Omental fat pad (tissue), 3 donors: ENCODE measurements at regions not wholly inside any gene's neighbourhood (a gene's known extent, or its start where the extent isn't known, plus 50 kb on each side); places are given as distances from the start of the nearest gene placed in this dataset.

Experiments used
- ATAC-seq: fragments of 150-250 bp; one replicate; pipeline ENCODE4 v1.9.1; 2016; ENCODE audit warnings: mild to moderate bottlenecking, moderate library complexity; ENCODE audit not compliant: low FRiP score
- DNase-seq: peaks from one replicate; pipeline ENCODE4 v3.0.0-alpha.2; 2019; ENCODE audit warnings: low spot score
- CTCF ChIP-seq, 3 donors: fragments of 450-650 bp; IDR thresholded peaks; one replicate each; pipeline ENCODE4 v1.5.1; 2016 to 2017; ENCODE audit warnings: antibody characterized with exemption in 3 of 3, mild to moderate bottlenecking in 3 of 3, moderate library complexity in 2 of 3

DNA sequence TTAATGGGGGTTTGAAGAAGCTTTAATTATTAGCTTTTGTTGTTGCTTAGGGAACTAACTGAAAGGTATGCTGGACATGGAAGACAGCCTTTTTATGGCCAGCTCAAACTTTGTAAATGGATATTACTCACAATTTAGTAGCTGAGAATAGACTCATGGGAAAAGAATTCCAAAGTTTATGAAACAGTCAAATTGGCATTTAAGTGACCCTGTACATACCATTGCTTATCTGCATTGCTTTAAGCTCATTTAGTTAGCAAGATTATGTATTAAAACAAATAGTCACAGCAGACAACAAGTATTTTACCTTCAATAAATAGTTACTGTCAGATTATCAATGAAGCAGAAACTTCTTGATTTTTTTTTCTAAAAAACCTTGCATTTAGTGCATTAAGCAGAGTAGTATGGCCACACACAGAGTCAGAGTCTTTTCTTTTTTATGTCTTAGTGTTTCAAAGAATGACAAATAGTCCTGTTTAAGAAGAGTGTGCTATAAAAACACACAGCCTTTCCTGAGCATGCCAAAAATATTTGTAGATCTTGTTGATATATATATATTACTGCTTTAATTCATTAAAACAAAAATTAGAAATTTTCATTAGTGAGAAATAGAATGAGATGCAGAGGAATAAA, 102.2 kb downstream of the TTC6 start:
- no peak for TF ChIP-seq CTCF (IDR thresholded peaks at IDR 0.05)
- no peak for ATAC-seq
- DNase-seq = no peak

GRCh38 chr14:37698840-37699777, 103.7 kb downstream of the TTC6 start:
- DNase-seq = no peak
- TF ChIP-seq CTCF (IDR thresholded peaks at IDR 0.05) = no peak
- no peak for ATAC-seq

DNA sequence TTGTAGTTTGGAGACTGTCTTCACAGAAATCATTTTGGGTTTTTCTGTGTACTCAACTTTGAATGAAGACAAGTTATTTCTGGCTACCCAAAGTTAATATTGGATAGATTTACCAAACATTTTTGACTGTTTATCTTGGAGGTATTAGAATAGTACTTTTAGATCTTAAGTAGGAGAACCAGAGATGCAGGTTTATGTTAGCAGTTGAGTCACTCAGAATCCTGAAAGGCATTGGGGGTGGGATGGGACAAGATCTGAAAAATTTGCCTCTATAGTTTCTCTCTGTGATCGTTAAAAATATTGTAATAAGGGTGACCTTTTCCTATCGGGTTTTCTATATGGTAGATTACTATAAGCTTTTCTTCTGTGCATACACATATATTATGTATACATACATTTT, 112.3 kb downstream of the TTC6 start:
- ATAC-seq = no peak
- DNase-seq = no peak
- no peak for TF ChIP-seq CTCF (IDR thresholded peaks at IDR 0.05)

- no peak for DNase-seq
- ATAC-seq = no peak
- TF ChIP-seq CTCF (IDR thresholded peaks at IDR 0.05) = no peak
These were observed 113.1 kb downstream of the TTC6 start for GRCh38 chr14:37708481-37708880.

DNA sequence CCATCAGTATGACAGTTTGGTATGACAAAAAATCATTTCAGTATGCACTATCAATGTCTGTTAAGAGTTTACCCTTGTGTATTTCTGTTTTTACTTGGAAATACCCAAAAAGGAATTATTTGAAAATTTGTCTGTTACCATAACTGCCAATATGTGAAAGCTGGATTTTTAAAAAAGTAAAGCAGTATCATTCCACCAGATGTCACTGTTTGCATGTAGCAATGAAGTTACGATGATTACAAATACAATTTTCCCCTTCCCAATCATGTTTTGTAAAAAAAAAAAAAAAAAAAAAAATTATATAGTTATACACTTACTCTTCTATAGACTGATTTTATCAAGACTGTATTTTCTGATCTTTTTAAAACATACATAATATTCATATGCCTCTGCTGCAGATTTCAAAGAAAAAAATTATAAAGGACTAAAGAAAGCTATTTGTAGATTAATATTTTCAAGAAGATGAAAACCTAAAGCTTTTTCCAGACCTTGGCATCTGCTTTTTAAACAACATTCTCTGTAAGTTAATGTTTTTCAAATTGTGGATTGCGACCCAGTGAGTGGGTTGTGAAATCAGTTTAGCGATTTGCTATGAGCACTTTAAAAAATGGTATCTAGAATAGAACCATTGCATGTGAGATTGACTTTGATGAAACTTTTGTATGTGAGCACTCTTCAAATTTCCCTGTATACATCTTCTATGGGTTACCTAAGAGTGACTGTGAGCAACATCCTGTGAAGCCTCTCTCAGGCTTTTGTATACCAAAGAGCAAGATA, 114.2 kb downstream of the TTC6 start:
- ATAC-seq (no peak), DNase-seq (no peak)
- no peak for TF ChIP-seq CTCF (IDR thresholded peaks at IDR 0.05)

DNA sequence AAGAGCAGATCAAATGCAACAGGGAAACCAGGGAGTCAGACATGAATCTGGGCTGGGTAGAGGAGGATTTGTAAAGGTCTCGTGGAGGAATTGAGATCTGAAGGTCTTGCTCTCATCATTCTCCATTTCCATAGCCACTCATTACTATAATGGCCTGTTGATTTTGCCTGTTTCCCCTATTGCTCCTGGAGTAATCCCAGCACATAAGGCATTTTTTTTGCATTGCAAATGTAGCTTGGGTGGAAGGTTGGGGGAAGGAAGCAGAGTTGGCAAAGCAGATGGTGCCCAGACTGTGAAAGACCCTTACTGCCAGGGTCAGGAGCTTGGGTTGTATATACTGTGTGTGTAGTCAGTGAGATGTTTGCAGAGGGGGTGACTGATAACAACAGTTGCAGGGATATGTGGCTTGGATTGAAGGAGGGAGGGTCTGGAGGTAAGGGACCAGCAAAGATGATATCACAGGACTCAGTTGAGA, 116.0 kb downstream of the TTC6 start:
- no peak for TF ChIP-seq CTCF (IDR thresholded peaks at IDR 0.05)
- ATAC-seq = no peak
- DNase-seq = no peak
